ENCODE measurements at regions not wholly inside any gene's neighbourhood (a gene's known extent, or its start where the extent isn't known, plus 50 kb on each side); places are given as distances from the start of the nearest gene placed in this dataset.

DNA sequence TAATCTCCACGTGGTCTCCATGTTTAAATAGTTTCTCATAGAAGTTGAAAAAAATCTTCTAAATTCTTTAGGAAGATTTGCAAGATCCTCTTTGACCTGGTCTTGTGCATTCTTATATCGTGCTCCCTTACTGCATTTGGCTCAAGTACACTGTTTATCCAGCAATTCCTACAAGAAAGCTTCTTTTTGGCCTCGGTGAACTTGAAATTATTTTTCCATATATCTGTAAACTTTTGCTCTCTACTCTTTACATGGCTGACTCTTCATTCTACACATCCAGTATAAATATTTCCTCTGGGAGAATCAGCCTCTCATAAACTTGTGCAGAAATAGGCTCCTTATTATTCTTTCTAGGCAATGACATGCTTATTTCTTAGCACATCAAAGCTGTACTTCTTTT lies 1457.9 kb upstream of the PRR20A start (continued):
- TF ChIP-seq ATF1 (CRISPR knock-in tag; IDR thresholded peaks at IDR 0.05) (no peak), ZNF232 (CRISPR knock-in tag; IDR thresholded peaks at IDR 0.05) (no peak), KAT7 (CRISPR knock-in tag; IDR thresholded peaks at IDR 0.05; ENCODE audit: borderline replicate concordance) (no peak)
- TF ChIP-seq, protein P1, sequence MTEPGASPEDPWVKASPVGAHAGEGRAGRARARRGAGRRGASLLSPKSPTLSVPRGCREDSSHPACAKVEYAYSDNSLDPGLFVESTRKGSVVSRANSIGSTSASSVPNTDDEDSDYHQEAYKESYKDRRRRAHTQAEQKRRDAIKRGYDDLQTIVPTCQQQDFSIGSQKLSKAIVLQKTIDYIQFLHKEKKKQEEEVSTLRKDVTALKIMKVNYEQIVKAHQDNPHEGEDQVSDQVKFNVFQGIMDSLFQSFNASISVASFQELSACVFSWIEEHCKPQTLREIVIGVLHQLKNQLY (CRISPR knock-in tag; IDR thresholded peaks at IDR 0.05): no peak
- TF ChIP-seq, protein P2, sequence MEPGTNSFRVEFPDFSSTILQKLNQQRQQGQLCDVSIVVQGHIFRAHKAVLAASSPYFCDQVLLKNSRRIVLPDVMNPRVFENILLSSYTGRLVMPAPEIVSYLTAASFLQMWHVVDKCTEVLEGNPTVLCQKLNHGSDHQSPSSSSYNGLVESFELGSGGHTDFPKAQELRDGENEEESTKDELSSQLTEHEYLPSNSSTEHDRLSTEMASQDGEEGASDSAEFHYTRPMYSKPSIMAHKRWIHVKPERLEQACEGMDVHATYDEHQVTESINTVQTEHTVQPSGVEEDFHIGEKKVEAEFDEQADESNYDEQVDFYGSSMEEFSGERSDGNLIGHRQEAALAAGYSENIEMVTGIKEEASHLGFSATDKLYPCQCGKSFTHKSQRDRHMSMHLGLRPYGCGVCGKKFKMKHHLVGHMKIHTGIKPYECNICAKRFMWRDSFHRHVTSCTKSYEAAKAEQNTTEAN (CRISPR knock-in tag; IDR thresholded peaks at IDR 0.05): no peak

DNA sequence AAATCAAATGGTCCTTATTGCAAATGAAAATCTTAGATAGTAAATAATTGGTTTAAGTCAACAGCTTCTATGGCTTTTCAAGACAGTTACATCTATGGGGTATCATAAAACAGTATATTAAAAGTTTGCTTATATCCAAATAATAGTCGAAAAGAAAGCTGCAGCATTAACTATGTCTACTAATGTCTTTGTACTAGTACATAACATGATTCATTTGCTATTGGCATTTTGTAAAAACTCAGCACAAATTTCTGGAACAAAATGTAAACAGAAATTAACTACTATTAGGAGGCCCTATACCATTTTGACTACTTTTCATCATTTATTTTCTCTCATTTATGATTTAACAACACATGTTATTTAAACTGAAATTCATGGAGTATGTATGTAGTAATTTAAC lies 1435.2 kb upstream of the PRR20A start:
- H3K27ac Mint-ChIP-seq: no peak overlapping the region
- H3K4me3 Mint-ChIP-seq: no peak overlapping the region
- no peak for ATAC-seq
- TF ChIP-seq ZNF219 (CRISPR knock-in tag; IDR thresholded peaks at IDR 0.05; ENCODE audit: borderline replicate concordance): no peak
- no peak for TF ChIP-seq ZNF416 (CRISPR knock-in tag; IDR thresholded peaks at IDR 0.05)
- TF ChIP-seq, protein P3, sequence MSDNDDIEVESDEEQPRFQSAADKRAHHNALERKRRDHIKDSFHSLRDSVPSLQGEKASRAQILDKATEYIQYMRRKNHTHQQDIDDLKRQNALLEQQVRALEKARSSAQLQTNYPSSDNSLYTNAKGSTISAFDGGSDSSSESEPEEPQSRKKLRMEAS (CRISPR knock-in tag; IDR thresholded peaks at IDR 0.05): no peak
- no peak for TF ChIP-seq GRHL2 (CRISPR knock-in tag; IDR thresholded peaks at IDR 0.05; ENCODE audit: insufficient replicate concordance, severe bottlenecking)
- no peak for TF ChIP-seq E2F4 (CRISPR knock-in tag; IDR thresholded peaks at IDR 0.05; ENCODE audit: borderline replicate concordance, low read depth)
- no peak for TF ChIP-seq PRRX2 (CRISPR knock-in tag; IDR thresholded peaks at IDR 0.05)
- no peak for TF ChIP-seq TEAD1 (CRISPR knock-in tag; IDR thresholded peaks at IDR 0.05)
- TF ChIP-seq CTCF (IDR thresholded peaks at IDR 0.05): no peak
- no peak for TF ChIP-seq KAT7 (CRISPR knock-in tag; IDR thresholded peaks at IDR 0.05; ENCODE audit: borderline replicate concordance)
- no peak for TF ChIP-seq JAZF1 (CRISPR knock-in tag; IDR thresholded peaks at IDR 0.05)
- TF ChIP-seq, protein P4, sequence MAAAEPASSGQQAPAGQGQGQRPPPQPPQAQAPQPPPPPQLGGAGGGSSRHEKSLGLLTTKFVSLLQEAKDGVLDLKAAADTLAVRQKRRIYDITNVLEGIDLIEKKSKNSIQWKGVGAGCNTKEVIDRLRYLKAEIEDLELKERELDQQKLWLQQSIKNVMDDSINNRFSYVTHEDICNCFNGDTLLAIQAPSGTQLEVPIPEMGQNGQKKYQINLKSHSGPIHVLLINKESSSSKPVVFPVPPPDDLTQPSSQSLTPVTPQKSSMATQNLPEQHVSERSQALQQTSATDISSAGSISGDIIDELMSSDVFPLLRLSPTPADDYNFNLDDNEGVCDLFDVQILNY (CRISPR knock-in tag; IDR thresholded peaks at IDR 0.05): no peak
- no peak for TF ChIP-seq ZNF423 (CRISPR knock-in tag; IDR thresholded peaks at IDR 0.05)
- TF ChIP-seq, protein P5, sequence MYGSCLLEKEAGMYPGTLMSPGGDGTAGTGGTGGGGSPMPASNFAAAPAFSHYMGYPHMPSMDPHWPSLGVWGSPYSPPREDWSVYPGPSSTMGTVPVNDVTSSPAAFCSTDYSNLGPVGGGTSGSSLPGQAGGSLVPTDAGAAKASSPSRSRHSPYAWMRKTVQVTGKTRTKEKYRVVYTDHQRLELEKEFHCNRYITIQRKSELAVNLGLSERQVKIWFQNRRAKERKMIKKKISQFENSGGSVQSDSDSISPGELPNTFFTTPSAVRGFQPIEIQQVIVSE (CRISPR knock-in tag; IDR thresholded peaks at IDR 0.05; ENCODE audit: borderline replicate concordance): no peak
- TF ChIP-seq, protein P1 (CRISPR knock-in tag; IDR thresholded peaks at IDR 0.05): no peak
- no peaks in the 10 kb centered on the region for H3K27me3 Mint-ChIP-seq (ENCODE audit: low read depth)
- POLR2A ChIA-PET: no interaction called here
- CTCF ChIA-PET: no interaction called here
- no peak for DNase-seq (ENCODE audit: low spot score)
- peaks cover 9% of the 10 kb centered on the region for H3K4me1 Mint-ChIP-seq
- H3K36me3 Mint-ChIP-seq: no peaks in the 10 kb centered on the region
- no peaks in the 10 kb centered on the region for H3K9me3 Mint-ChIP-seq
